ENCODE measurements at regions not wholly inside any gene's neighbourhood (a gene's known extent, or its start where the extent isn't known, plus 50 kb on each side); places are given as distances from the start of the nearest gene placed in this dataset.

- no peak for TF ChIP-seq CTCF (IDR thresholded peaks at IDR 0.05)
- TF ChIP-seq POLR2A (IDR thresholded peaks at IDR 0.05) = no peak
- TF ChIP-seq EP300 (IDR thresholded peaks at IDR 0.05) = no peak
Observed at GRCh38 chr1:181314010-181314409, 169.3 kb upstream of the CACNA1E start.

Measured in tibial nerve (tissue), 4 donors.